HG02623 (cell line): ENCODE measurements at regions not wholly inside any gene's neighbourhood (a gene's known extent, or its start where the extent isn't known, plus 50 kb on each side); places are given as distances from the start of the nearest gene placed in this dataset.

Experiments
- ATAC-seq: cut with Tn5 transposase; IDR thresholded peaks from one replicate; pipeline ENCODE4 v1.9.1; 2021; ENCODE audit warnings: moderate library complexity; ENCODE audit not compliant: unreplicated experiment

DNA sequence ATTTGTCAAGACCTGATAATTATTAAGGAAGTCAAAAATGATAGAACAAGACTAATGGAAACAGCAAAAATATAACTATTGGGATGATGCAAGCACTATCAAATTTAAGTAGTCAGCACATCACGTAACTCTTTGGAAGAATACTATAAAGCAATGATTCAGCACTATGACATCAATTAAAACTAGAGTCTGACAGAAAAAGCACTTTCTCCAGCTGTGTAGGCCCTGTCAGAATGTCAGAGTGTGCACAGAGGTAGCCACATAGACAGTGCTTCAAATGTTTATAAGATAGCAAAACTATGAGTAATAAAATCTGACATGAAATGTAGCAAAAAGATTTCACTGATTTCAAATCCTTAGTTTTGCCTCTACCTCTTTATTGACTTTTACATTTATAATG lies 1226.6 kb upstream of the ADGRL3 start:
- ATAC-seq = no peak

DNA sequence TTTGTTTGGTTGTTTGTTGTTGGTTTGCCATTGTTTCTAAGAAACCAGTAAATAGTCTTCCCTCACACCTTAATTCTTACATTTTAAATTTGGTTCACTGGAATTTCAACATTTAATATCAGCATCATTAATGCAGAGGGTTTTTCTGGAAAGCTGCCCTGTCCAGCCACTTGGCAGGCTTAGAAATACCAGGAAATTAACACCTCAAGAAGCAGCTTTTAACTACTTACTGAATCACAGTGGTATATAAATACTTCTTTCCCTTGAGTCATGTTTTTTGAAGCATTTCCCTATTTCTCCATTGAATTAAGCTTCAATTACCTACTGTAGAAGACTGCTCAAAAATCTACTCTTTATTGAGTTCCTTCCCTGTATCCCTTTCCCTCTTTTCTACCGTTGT lies 1221.1 kb upstream of the ADGRL3 start:
- ATAC-seq = no peak

DNA sequence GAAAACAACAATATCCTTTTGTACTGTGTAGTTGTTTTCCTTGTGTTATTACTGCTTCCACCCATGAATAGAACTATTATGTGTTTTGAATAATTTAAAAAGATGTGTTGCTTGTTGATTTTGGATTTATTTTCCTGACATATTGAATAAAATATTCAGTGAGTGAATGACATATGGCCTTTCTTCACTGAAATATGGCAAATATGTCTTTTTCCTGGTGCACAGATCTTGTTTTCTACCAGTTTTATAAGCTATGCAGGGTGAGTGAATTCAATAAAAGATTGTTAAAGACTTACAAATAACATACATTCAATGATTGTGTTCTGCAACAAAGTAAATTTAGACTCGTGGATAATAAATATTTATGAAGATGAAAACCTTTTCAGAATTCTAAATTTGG lies 1216.3 kb upstream of the ADGRL3 start:
- ATAC-seq = no peak

DNA sequence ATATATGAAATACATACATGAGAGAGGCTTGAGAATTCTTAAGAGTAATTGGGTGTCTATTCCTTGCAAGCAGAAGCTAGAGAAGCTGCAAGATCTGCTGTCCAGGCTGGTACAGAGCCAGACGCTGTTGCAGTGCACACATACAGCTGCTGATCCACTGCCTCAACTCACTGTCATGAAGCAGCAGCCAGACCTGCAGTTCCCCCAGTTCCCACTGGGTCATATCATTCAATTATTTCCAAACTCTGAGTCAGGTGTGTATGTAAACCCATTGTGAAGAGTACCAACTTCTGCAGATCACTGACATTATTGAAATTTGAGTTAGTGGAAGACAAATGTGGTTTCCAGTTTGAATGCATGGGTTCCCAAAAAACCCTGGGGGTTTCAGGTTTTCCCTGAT lies 1212.8 kb upstream of the ADGRL3 start:
- ATAC-seq = no peak

DNA sequence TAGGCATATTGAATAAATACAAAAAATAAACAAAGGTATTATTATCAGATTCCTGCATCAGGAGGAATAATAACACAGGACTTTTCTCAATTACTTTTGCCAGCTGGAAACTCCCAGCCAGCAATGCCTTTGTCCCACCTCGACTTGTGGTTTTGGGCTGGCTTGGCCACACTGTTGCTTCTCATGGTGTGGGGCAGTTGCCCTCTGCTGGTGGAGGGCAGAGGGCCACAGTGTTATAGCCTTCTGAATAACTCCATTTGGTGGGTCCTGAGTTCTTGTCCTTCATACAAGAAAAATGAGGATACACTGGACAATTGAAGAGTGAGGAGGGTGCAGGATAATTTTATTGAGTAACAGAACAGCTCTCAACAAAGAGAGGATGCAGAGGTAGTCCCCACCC lies 1206.0 kb upstream of the ADGRL3 start:
- ATAC-seq = no peak

DNA sequence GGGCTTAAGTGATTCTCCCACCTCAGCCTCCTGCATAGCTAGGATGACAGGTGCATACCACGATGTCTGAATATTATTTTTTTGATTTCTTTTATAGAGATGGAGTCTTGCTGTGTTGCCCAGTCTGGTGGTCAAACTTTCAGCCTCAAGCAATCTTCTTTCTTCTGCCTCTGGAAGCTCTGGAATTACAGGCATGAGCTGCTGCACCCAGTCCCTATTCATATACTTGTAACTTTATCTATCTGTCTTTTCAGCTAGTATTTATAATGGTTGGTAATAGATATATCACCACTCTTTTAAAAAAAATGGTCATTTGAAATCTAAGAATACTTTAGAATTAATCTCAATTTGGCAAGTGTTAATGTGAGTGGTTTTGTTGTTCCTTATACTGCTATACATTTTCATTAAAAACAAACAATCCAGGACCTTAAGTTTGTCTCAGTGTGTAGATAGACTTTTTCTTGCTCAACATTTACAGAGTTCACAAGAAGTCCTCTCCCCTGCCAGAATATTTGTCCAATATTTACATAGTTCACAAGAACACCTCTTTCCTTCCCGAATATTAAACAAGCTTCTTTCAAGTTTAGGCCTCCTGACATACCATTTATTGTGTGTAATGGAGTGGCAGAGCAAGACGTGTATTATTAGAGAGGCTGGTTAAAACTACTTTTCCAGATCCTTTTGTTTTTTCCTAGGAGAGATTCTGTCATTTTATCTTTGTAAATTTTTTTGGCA lies 1197.4 kb upstream of the ADGRL3 start:
- ATAC-seq = no peak

DNA sequence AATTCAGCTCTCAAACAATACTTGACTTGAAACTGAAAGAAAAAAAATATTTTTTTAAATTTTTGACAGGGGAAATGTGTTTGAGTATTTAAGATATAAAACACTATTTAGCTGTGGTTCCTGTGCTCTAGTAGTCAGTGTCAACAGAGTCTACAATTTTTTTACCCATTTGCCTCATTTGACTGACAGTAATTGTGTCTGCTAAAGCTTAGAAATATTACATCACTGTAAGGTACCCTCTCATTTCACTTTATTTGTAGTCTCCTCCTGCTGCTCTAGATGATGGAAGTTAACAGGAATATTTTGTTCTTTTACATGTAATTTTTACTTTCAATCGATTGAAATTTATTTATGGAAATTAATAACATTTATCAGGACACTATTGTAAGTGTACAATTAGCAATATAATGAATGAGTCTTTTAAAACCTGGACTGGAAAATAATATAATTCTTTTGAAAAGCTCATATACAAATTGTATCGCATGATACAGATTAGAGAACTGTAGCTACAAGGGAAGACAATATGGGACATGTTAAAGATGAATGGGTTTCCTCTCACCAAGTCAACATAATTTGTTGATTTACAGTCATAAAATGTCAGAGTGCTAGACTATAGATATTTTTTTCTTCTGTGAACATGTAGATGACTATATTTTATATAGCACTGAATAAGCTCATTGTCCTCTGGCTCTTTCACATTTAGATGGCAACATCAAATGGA lies 1186.5 kb upstream of the ADGRL3 start:
- ATAC-seq = no peak

DNA sequence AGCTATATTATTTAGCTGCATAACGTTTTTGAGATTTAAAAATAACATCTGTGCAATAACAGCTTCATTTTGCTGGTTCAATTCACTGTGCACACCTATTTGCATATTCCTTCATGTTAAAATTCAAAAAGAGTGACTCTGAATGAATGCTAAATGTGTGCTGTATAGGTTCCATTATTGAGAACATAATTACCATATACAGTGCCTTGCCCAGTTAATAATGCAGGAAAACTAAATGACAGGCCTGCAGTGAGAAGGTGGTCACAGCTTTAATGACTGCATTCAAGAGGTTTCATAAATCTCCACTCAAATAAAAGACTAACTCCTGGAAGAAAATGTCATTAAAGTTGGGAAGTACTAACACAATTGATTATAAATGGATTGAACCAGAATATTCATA lies 1183.2 kb upstream of the ADGRL3 start:
- no peak for ATAC-seq

DNA sequence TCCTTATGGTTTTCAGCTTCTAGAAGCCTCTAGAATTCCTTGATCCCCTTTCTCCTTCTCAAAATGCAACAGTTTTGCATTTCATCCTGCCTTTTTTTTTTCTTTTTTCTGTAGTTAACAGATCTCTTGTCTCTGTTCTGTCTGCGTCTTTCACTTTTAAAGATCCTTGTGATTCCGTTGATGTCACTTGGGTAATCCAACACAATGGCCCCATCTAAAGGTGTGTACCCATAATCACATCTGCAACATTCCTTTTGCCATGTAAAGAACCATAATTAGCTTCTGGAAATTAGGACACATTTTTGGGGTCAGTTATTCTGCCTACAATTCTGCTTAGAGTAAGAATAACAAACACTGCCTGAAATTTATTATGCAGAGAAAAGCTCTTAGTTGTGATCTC lies 1180.9 kb upstream of the ADGRL3 start:
- no peak for ATAC-seq

DNA sequence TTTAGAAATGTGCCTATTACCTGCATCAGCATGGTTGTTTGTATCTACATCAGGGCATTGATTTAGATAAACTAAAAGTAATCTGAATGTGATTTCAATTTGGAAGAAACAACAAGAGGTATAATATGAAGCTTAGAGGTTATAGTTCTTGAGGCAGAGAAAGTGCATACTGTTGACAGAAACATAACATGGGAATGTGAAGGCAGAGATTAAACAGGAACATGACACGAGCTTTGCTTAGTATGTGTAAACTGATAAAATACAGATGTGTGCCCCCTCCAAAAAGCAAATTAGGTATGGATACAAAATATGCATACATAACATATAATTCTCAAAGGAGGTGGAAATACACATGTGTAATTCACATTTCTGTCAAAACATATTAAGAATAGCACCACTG lies 1180.2 kb upstream of the ADGRL3 start:
- ATAC-seq = no peak

DNA sequence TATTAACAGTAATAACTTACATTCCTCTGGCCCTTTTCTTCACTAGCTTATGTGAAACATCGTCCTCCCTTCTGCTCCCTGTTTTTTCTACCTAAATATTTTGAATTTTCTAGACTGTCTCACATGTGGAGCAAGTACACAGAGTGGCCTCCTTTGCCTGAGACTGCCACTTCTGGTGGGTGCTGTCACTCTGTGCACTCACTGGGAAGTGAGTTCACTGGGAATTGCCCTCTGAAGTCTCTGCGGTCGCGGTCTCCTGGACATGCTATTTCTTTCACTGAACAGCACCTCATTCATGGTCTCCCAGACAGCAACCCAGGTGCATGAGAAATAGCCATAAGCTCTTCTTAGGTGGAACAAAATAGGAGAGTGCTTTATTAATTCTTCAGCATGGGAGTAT lies 1179.7 kb upstream of the ADGRL3 start:
- ATAC-seq = no peak

DNA sequence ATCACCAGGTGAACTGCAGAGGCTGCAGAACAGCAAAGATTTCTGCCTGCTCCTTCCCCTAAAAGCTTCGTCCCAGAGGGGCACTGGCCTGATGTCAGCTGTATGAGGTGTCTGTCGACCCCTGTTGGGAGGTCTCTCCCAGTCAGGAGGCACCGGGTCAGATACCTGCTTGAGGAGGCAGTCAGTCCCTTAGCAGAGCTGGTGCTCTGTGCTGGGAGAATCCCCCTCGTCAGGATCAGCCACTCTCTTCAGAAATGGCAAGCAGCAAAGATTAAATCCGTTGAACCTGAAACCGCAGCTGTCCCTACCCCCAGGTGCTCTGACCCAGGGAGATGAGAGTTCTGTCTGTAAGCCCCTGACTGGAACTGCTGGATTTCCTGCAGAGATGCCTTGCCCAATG lies 1166.3 kb upstream of the ADGRL3 start:
- no peak for ATAC-seq

DNA sequence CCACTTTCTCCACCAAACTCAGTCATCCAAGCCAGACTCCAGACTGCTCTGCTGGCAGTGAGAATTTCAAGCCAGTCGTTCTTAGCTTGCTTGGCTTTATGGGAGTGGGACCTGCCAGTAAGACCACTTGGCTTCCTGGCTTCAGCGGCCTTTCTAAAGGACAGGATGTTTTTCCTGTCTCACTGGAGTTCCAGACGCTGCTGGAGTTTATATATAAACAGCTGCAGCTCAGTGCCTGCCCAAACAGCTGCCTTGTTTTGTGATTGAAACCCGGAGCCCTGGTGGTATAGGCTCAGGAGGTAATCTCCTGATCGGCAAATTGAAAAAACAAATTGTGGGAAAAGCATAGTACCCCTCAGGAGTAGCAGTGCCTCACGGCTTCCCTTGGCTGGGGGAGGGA lies 1165.8 kb upstream of the ADGRL3 start:
- no peak for ATAC-seq

DNA sequence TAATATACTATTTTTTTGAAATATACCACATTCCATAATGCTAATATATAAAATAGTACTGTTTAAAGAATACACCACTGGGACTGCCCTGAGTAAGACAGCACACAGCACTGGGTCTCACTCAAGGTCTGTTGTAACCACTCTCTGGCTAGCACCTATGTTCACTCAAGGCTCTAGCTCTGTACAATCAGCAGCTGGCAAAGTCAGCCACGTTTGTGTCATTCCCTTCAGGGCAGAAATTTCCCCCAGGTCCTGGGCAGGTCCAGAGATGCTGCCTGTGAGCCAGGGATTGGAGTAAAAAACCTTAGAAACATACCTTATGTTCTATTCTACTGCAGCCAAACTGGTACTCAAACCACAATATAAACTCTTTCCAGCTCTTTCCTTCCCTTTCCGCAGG lies 1160.2 kb upstream of the ADGRL3 start:
- ATAC-seq = no peak

DNA sequence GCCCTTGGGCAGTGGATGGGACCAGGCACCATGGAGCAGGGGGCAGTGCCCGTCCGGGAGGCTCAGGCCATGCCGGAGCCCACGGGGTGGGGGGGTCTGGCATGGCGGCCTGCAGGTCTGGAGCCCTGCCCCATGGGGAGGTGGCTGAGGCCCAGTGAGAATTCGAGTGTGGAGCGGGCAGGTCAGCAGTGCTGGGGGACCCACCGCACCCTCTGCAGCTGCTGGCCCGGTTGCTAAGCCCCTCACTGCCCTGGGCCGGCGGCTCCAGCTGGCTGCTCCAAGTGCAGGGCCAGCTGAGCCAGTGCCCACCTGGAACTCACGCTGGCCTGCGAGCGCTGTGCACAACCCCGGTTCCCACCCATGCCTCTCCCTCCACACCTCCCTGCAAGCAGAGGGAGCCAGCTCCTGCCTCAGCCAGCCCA lies 1157.9 kb upstream of the ADGRL3 start:
- no peak for ATAC-seq

DNA sequence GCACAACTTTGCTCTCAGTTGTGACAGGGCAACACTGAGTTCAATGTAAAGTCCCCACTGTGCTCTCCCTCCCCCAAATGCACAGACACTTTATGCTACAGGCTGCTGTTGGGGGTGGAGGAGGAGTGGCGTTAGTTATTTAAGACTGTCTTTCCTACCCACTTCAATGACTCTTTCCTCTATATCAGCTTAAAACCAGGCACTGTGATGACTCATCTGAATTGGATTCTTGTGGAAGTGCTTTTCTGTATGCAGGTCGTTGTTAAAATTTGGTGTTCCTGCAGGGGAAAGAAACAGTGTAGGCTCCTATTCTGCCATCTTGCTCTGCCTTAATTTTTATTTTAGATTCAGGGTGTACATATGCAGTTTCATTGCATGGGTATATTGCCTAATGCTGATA lies 1157.2 kb upstream of the ADGRL3 start:
- no peak for ATAC-seq

DNA sequence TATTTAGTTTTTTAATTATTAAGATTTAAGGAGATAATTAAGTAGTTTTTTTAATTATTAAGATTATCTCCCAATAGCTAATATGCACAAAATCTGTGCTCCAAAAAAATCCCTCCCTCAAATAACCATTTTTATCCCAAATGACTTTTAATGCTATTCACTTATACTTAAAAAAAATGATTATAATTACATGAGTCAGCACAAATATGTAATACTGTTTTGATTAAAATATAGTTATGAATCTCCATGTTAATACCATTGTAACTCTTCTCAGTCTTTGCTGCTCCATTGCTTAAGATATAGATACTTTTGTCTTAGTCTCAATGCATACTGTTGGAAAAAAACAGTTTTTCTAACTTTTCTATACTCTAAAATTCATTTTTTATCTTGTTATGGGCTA lies 1121.1 kb upstream of the ADGRL3 start:
- ATAC-seq = no peak

DNA sequence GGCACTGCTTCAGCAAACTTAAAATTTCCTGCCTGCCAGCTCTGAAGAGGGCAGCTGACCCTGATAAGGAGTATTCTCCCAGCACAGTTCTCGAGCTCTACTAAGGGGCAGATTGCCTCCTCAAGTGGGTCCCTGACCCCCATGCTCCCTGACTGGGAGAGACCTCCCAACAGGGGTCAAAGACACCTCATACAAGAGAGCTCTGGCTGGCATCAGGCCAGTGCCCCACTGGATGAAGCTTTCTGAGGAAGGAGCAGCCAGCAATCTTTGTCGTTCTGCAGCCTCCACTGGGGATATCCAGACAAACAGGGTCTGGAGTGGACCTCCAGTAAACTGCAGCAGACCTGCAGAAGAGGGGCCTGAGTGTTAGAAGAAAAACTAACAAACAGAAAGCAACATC lies 1118.3 kb upstream of the ADGRL3 start:
- ATAC-seq = no peak

DNA sequence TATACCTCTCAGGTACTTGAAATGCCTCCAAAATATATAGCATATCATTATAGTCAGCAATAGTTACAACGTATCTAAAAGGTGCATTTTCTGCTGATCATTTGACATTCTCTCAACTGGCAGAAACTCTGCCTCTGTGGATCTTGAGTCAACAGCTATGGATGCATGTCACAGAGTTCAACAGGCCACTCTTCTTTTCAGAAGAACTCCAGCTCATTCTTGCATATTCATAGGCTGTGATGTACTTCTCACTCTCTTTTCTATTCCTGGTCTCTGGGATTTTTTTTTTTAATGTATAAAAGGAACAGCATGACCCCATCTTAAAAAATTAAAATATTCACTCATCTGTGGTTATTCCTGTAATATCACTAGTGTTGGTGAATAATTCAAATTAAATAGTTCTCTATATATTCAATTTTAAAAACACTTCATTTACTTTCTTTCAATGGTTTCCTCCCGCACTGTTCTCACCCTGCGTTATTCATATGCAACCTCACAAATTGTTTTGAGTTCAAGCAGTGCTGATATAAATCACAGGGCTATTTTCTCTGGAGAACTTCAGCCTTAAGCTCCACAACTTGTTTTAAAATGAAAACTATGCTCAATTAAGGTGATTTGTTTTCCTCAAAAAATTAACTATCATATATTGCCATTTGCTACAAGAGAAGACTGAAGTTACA lies 1111.2 kb upstream of the ADGRL3 start:
- ATAC-seq = no peak

DNA sequence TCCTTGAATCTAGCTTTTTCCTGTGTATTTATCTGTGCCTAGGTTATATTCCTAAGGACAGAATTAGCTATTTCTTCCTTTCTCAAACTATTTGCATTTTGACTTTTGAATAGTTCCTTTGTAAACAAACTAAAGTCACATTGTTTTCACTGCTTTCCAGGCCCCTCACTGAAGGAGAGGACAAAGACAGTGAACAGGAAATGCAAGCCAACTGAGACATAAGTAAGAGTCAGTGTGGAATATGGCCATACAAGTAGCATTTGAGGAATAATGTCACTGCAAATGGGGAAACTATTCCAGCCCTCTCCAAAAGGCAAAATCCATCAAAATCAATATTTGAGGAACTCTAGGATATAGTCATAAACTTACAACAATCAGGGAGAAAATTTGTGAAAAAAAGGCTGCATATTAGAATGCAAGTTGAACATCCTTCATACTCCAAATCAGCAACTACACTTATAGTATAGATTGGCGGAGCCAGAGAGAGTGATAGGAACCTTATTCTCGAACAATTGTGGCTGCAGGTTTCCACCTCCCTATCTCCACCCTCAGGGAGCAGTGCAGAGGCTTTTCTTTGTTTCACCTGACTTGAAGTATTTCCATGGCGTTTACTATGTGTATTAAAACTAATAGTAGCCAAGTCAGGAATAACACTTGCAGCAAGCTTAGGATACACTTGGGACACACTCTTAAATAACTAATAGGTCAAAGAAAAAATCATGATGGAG lies 1110.4 kb upstream of the ADGRL3 start:
- ATAC-seq = no peak

DNA sequence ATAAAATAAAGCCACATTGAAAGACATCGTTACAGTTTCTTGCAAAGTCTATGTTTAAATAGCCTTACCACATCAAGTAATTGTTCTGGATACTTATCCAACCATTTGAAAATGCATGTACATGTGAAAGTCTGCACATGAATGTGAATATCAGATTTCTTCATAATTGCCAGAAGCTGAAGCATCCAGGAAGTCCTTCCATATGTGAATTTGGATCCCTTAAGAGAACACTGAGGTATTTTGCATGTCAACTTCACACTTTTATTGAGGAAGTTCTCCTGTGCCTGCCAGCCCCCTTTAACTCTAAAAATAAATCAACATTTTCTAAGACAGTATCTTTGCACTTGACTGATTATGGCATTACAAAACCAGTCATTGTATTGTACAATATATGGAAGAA lies 1103.5 kb upstream of the ADGRL3 start:
- no peak for ATAC-seq

DNA sequence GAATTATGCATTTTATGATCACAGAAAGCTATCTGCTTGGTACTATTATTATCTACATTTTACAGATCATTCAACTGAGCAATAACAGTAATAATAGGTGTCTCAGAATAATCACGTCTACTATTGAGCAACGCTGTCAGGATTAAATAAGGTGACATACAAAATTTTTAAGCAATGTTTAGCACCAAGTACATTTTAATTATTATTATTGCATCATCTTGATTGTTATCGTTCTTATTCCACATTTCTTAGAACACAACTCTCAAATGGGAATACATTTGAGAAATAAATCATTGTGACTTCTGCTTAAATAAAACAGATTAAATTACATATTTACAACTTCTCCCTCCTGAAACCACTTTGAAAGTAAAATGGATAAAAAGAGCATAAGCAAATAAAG lies 1083.5 kb upstream of the ADGRL3 start:
- no peak for ATAC-seq
